ENCODE measurements at regions not wholly inside any gene's neighbourhood (a gene's known extent, or its start where the extent isn't known, plus 50 kb on each side); places are given as distances from the start of the nearest gene placed in this dataset.

- Histone ChIP-seq H3K4me1 (ENCODE audit: low read depth) (no peaks in the 10 kb centered on the region), H3K9me3 (ENCODE audit: low read depth) (no peaks in the 10 kb centered on the region), H3K27ac (no peak overlapping the region), H3K27me3 (no peaks in the 10 kb centered on the region), H3K36me3 (no peaks in the 10 kb centered on the region), H3K4me3 (no peak overlapping the region)
- DNase-seq (ENCODE audit: low read depth in 1 of 2, low spot score in 1 of 2) = no peak
- no peak for TF ChIP-seq CTCF (IDR thresholded peaks at IDR 0.05; ENCODE audit: low read depth, low read length)
Observed at GRCh38 chr5:167713896-167714295, 577.5 kb upstream of the WWC1 start.

GRCh38 chr5:167716126-167716775, 575.2 kb upstream of the WWC1 start:
- TF ChIP-seq CTCF (IDR thresholded peaks at IDR 0.05; ENCODE audit: low read depth, low read length) = no peak
- H3K27me3 ChIP-seq = no peaks in the 10 kb centered on the region
- DNase-seq (ENCODE audit: low read depth in 1 of 2, low spot score in 1 of 2) = no peak
- no peaks in the 10 kb centered on the region for H3K36me3 ChIP-seq
- no peaks in the 10 kb centered on the region for H3K4me1 ChIP-seq (ENCODE audit: low read depth)
- H3K4me3 ChIP-seq = no peak overlapping the region
- no peaks in the 10 kb centered on the region for H3K9me3 ChIP-seq (ENCODE audit: low read depth)
- H3K27ac ChIP-seq = no peak overlapping the region

- TF ChIP-seq CTCF (IDR thresholded peaks at IDR 0.05; ENCODE audit: low read depth, low read length) = no peak
- Histone ChIP-seq H3K36me3 (no peaks in the 10 kb centered on the region), H3K27ac (no peak overlapping the region), H3K27me3 (no peaks in the 10 kb centered on the region), H3K9me3 (ENCODE audit: low read depth) (no peaks in the 10 kb centered on the region), H3K4me3 (no peak overlapping the region), H3K4me1 (ENCODE audit: low read depth) (no peaks in the 10 kb centered on the region)
- no peak for DNase-seq (ENCODE audit: low read depth in 1 of 2, low spot score in 1 of 2)
Observed at GRCh38 chr5:167720259-167720658, 571.2 kb upstream of the WWC1 start.

- DNase-seq (ENCODE audit: low read depth in 1 of 2, low spot score in 1 of 2) = no peak
Observed at GRCh38 chr5:167720676-167721260, 570.7 kb upstream of the WWC1 start.

GRCh38 chr5:167721926-167722440, 569.5 kb upstream of the WWC1 start:
- no peak overlapping the region for H3K27ac ChIP-seq
- H3K4me3 ChIP-seq = no peak overlapping the region
- TF ChIP-seq CTCF (IDR thresholded peaks at IDR 0.05; ENCODE audit: low read depth, low read length) = no peak

More at GRCh38 chr5:167720676-167721260, 570.7 kb upstream of the WWC1 start:
- Histone ChIP-seq H3K4me1 (ENCODE audit: low read depth) (no peaks in the 10 kb centered on the region), H3K27ac (no peak overlapping the region), H3K36me3 (no peaks in the 10 kb centered on the region), H3K4me3 (no peak overlapping the region), H3K27me3 (no peaks in the 10 kb centered on the region), H3K9me3 (ENCODE audit: low read depth) (no peaks in the 10 kb centered on the region)
- no peak for TF ChIP-seq CTCF (IDR thresholded peaks at IDR 0.05; ENCODE audit: low read depth, low read length)

More at GRCh38 chr5:167721926-167722440, 569.5 kb upstream of the WWC1 start:
- H3K9me3 ChIP-seq (ENCODE audit: low read depth) = no peaks in the 10 kb centered on the region
- H3K27me3 ChIP-seq = no peaks in the 10 kb centered on the region
- DNase-seq (ENCODE audit: low read depth in 1 of 2, low spot score in 1 of 2) = no peak
- no peaks in the 10 kb centered on the region for H3K4me1 ChIP-seq (ENCODE audit: low read depth)
- no peaks in the 10 kb centered on the region for H3K36me3 ChIP-seq

Data from cardiac muscle cell (in vitro differentiated cells and primary cell).